ENCODE measurements at regions not wholly inside any gene's neighbourhood (a gene's known extent, or its start where the extent isn't known, plus 50 kb on each side); places are given as distances from the start of the nearest gene placed in this dataset.

DNA sequence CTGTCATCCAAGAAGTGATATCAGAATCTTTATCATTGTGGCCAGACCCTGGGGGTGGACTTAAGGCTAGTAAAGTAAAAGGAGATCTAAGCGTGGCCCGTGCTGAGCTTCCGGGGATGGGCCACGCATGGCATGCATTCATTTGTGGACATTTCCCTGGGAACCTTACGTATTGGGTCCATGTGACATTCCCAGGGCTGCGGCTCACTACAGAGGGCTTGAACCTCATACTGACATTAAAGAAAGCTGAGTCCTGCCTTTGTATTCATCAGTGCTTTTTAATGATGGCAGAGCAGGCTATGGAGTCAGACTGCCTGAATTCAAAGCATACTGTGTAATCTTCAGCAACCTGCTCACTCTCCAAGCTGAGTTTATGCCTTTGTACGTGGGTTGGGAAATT is 152.2 kb upstream of the AFDN start:
- ATAC-seq: no peak

DNA sequence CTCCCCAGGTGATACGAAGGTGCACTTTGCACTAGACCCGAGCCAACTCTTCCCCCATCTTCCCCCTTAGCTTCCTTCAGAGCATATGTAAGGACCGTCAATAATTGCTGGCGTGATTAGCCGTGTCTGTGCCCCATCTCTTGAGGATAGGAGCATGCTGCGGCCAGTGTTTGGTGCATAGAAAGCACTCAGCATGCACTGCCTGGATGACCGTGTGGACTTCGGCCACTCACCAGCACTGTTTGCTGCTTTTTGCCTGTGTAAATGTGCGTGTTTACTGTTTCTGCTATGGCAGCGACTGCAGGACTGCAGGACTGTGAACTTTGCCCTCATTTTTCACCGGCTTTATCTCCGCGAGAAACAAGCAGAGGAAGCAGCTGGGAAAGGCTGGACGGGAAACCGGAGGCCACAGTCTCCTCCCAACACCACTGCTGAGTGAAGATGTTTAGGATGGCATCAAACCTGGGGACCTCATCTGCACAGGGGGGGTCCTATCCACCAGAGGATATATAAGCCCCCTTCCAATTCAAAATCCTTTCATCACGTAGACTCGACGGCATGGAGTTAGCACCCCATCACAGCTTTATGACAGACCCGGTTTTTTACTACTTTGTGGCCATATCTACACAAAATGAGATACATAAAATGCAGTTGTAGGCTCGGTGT is 150.6 kb upstream of the AFDN start:
- H3K4me3 Mint-ChIP-seq: no peak overlapping the region
- no peak for ATAC-seq
- TF ChIP-seq, protein P1, sequence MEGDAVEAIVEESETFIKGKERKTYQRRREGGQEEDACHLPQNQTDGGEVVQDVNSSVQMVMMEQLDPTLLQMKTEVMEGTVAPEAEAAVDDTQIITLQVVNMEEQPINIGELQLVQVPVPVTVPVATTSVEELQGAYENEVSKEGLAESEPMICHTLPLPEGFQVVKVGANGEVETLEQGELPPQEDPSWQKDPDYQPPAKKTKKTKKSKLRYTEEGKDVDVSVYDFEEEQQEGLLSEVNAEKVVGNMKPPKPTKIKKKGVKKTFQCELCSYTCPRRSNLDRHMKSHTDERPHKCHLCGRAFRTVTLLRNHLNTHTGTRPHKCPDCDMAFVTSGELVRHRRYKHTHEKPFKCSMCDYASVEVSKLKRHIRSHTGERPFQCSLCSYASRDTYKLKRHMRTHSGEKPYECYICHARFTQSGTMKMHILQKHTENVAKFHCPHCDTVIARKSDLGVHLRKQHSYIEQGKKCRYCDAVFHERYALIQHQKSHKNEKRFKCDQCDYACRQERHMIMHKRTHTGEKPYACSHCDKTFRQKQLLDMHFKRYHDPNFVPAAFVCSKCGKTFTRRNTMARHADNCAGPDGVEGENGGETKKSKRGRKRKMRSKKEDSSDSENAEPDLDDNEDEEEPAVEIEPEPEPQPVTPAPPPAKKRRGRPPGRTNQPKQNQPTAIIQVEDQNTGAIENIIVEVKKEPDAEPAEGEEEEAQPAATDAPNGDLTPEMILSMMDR (IDR thresholded peaks at IDR 0.05): no peak
- DNase-seq: no peak
- peaks cover 2% of the 10 kb centered on the region for H3K36me3 Mint-ChIP-seq (ENCODE audit: low read depth)
- H3K27ac Mint-ChIP-seq: no peak overlapping the region
- H3K4me1 Mint-ChIP-seq (ENCODE audit: low read depth): no peaks in the 10 kb centered on the region
- ChIA-PET POLR2A (no interaction called here), CTCF (no interaction called here)
- peaks cover 47% of the 10 kb centered on the region for H3K27me3 Mint-ChIP-seq
- H3K9me3 Mint-ChIP-seq: peaks cover 15% of the 10 kb centered on the region
- intact Hi-C loops (cut with micrococcal nuclease): no loop called here

More for the DNA sequence above, 152.2 kb upstream of the AFDN start:
- DNase-seq: no peak
- Mint-ChIP-seq H3K27ac (no peak overlapping the region), H3K27me3 (peaks cover 33% of the 10 kb centered on the region), H3K9me3 (peaks cover 15% of the 10 kb centered on the region), H3K4me3 (no peak overlapping the region), H3K36me3 (ENCODE audit: low read depth) (peaks cover 2% of the 10 kb centered on the region), H3K4me1 (ENCODE audit: low read depth) (no peaks in the 10 kb centered on the region)
- ChIA-PET CTCF (no interaction called here), POLR2A (no interaction called here)
- intact Hi-C loops (cut with micrococcal nuclease): no loop called here
- TF ChIP-seq, protein P1 (IDR thresholded peaks at IDR 0.05): no peak

- intact Hi-C loops (cut with micrococcal nuclease): no loop called here
- TF ChIP-seq, protein P1 (IDR thresholded peaks at IDR 0.05): no peak
- ATAC-seq: no peak
- no peak overlapping the region for H3K4me3 Mint-ChIP-seq
- POLR2A ChIA-PET: no interaction called here
- no peak for DNase-seq
- peaks cover 9% of the 10 kb centered on the region for H3K9me3 Mint-ChIP-seq
- no peaks in the 10 kb centered on the region for H3K4me1 Mint-ChIP-seq (ENCODE audit: low read depth)
- no peak overlapping the region for H3K27ac Mint-ChIP-seq
- H3K36me3 Mint-ChIP-seq (ENCODE audit: low read depth): peaks cover 2% of the 10 kb centered on the region
- CTCF ChIA-PET: no interaction called here
- H3K27me3 Mint-ChIP-seq: peaks cover 54% of the 10 kb centered on the region
Observed at GRCh38 chr6:167676666-167677421, 149.9 kb upstream of the AFDN start.

DNA sequence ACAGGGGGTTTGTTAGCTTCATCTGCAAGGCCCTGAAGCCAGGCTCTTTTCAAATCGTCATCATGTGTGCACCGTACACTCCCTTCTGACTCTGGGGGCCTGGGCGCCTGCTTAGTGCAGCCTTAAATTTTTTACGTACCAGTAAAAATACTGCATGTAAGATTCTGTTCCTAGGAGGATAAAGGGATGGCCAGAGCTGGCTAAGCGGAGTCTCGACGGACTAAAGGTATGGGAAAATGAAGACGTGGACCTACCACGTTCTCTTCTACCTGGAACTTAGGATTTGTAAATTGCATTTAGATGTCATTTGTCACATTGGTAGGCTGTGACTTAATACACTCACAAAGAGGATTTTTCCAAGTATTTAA is 149.3 kb upstream of the AFDN start:
- Mint-ChIP-seq H3K9me3 (peaks cover 3% of the 10 kb centered on the region), H3K4me1 (ENCODE audit: low read depth) (no peaks in the 10 kb centered on the region), H3K4me3 (no peak overlapping the region), H3K36me3 (ENCODE audit: low read depth) (peaks cover 2% of the 10 kb centered on the region), H3K27ac (no peak overlapping the region), H3K27me3 (peaks cover 58% of the 10 kb centered on the region)
- no peak for DNase-seq
- ChIA-PET POLR2A (no interaction called here), CTCF (no interaction called here)
- no peak for ATAC-seq
- intact Hi-C loops (cut with micrococcal nuclease): no loop called here
- TF ChIP-seq, protein P1 (IDR thresholded peaks at IDR 0.05): no peak
